NB4 (cell line): ENCODE measurements at regions not wholly inside any gene's neighbourhood (a gene's known extent, or its start where the extent isn't known, plus 50 kb on each side); places are given as distances from the start of the nearest gene placed in this dataset.
A peak's percentile ranks its signal among the peaks of the same experiment; 100 is the strongest.

Source experiments
- DNase-seq: peaks from one replicate; pipeline ENCODE4 v3.0.0; 2010; ENCODE audit warnings: low read depth
- H3K4me3 ChIP-seq: one replicate; pipeline ENCODE4 v1.5.1; 2011; ENCODE audit warnings: mild to moderate bottlenecking, low read depth, low read length, moderate library complexity
- MAX ChIP-seq: IDR thresholded peaks from 2 replicates; pipeline ENCODE4 v1.6.1; 2011; ENCODE audit warnings: low read depth, low read length
- MYC ChIP-seq: IDR thresholded peaks from 2 replicates; pipeline ENCODE4 v1.6.1; 2011; ENCODE audit warnings: low read depth, low read length
- POLR2A ChIP-seq: IDR thresholded peaks from 2 replicates; pipeline ENCODE4 v1.6.1; 2011; ENCODE audit warnings: mild to moderate bottlenecking; ENCODE audit not compliant: insufficient read length; ENCODE audit errors: extremely low read depth
- TF ChIP-seq, protein P1 (sequence below): IDR thresholded peaks from one replicate; pipeline ENCODE4 v1.5.1; 2012; ENCODE audit warnings: low read depth, low read length

DNA sequence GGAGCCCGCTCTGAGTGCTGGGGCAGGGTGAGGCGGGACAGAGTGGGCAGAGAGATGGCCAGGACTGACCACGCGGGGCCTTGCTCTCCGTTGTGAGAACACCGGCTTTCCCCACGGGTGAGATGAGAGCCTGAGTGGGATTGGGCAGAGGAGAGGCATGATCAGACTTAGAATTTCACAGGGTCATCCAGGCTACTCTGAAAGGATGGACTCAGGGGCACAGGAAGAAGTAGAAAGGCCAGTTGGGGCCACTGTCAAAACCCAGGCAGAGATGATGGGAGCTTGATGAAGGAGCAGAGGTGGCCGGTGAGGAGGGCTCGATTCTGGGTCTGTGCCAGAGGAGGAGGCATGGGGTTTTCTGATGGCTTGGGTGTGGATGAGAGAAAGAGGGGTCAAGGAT is 63.8 kb upstream of the NUP50 start:
- TF ChIP-seq, protein P1, sequence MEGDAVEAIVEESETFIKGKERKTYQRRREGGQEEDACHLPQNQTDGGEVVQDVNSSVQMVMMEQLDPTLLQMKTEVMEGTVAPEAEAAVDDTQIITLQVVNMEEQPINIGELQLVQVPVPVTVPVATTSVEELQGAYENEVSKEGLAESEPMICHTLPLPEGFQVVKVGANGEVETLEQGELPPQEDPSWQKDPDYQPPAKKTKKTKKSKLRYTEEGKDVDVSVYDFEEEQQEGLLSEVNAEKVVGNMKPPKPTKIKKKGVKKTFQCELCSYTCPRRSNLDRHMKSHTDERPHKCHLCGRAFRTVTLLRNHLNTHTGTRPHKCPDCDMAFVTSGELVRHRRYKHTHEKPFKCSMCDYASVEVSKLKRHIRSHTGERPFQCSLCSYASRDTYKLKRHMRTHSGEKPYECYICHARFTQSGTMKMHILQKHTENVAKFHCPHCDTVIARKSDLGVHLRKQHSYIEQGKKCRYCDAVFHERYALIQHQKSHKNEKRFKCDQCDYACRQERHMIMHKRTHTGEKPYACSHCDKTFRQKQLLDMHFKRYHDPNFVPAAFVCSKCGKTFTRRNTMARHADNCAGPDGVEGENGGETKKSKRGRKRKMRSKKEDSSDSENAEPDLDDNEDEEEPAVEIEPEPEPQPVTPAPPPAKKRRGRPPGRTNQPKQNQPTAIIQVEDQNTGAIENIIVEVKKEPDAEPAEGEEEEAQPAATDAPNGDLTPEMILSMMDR, result no peak
- no peak for TF ChIP-seq POLR2A
- TF ChIP-seq MAX, result no peak
- no peak for TF ChIP-seq MYC
- H3K4me3 ChIP-seq, result no peak overlapping the region

GRCh38 chr22:45101515-45102227 is 62.1 kb upstream of the NUP50 start:
- H3K4me3 ChIP-seq, result no peak overlapping the region
- TF ChIP-seq MYC, result peak; percentile 98
- peak; percentile 99 for TF ChIP-seq MAX
- TF ChIP-seq POLR2A, result no peak
- TF ChIP-seq, protein P1, result peak; percentile 61
- peak; percentile 88 for DNase-seq

More for the DNA sequence above, 63.8 kb upstream of the NUP50 start:
- no peak for DNase-seq

DNA sequence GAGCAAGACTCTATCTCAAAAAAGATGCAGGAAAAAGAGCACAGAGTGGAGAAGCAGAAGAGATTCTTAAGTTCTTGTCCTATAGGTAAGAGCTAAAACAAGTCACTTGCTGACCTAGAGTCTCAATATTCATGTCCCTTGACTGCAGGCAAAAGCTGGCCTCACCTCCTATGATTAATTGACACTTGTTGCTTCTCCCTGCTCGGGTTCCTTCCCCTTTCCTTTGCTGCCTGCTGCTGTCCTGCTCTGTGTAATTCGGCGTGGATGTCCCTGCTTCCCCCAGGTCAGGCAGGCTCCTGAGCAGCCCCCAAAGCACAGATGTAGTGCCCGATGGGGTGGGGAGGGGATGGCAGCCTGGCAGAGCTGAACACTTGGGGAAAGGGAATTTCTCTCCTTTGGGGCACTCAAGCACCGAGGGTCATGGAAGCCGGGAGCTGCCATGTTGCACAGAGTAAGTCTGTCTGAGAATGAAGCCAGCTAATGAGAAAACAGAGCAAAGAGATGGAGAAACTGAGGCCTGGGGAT is 60.8 kb upstream of the NUP50 start:
- TF ChIP-seq, protein P1, result no peak
- TF ChIP-seq MYC, result no peak
- no peak for TF ChIP-seq POLR2A
- no peak for TF ChIP-seq MAX
- DNase-seq, result peak; percentile 35
- H3K4me3 ChIP-seq, result no peak overlapping the region

GRCh38 chr22:45103756-45104155 is 60.0 kb upstream of the NUP50 start:
- no peak for TF ChIP-seq MAX
- TF ChIP-seq, protein P1, result no peak
- TF ChIP-seq POLR2A, result no peak
- no peak for TF ChIP-seq MYC
- no peak for DNase-seq
- no peak overlapping the region for H3K4me3 ChIP-seq

DNA sequence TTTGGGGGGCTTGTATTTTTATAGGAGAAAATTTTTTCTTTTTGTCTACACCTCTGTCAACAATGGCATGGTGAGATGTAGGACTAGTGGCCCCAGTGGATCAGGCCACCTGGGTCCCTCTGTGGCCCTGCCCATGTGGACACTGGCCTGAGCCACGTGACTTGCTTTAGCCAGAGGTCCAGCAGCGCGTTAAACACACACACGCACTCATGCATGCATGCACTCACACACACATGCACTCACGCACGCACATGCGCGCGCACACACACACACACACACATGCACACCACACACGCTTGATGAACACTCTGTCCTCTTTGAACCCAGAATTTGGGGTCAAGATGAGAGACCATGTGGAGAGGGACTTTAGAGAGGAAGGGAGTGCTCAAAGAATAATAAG is 59.4 kb upstream of the NUP50 start:
- TF ChIP-seq POLR2A, result no peak
- TF ChIP-seq, protein P1, result no peak
- no peak for TF ChIP-seq MYC
- TF ChIP-seq MAX, result no peak
- DNase-seq, result no peak
- H3K4me3 ChIP-seq, result no peak overlapping the region
